ENCODE measurements at regions not wholly inside any gene's neighbourhood (a gene's known extent, or its start where the extent isn't known, plus 50 kb on each side); places are given as distances from the start of the nearest gene placed in this dataset.

DNA sequence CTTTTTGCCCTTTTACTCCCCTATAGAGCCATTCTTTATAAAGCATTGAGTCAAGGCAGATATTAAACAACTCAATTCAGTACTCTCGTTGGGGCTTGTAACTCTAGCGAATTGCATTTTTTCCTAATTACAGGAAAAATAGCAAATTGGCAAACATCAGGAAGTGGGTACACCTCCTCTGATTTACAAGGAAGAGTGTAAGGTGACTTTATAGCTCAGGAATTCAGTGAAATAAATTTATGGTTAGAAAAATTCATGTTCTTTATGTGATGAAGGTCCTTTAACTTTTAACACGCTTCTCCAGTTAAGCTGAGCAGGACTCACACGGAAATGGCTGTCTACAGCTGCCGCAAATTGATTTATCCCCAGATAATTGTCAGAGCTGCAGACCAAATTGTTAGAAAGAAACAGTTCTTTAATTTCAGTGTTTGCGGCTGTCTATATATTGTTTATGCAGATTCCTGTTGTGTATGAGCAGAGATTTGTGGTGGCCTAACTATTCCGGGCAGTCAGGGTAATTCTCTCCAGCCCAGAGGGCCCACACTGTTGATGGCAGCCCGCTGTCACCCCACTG lies 151.1 kb upstream of the MKI67 start:
- TF ChIP-seq, protein P1, sequence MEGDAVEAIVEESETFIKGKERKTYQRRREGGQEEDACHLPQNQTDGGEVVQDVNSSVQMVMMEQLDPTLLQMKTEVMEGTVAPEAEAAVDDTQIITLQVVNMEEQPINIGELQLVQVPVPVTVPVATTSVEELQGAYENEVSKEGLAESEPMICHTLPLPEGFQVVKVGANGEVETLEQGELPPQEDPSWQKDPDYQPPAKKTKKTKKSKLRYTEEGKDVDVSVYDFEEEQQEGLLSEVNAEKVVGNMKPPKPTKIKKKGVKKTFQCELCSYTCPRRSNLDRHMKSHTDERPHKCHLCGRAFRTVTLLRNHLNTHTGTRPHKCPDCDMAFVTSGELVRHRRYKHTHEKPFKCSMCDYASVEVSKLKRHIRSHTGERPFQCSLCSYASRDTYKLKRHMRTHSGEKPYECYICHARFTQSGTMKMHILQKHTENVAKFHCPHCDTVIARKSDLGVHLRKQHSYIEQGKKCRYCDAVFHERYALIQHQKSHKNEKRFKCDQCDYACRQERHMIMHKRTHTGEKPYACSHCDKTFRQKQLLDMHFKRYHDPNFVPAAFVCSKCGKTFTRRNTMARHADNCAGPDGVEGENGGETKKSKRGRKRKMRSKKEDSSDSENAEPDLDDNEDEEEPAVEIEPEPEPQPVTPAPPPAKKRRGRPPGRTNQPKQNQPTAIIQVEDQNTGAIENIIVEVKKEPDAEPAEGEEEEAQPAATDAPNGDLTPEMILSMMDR (conservative IDR thresholded peaks at IDR 0.05 in 1 of 2, IDR thresholded peaks at IDR 0.05 in 1 of 2; ENCODE audit: extremely low read depth in 1 of 2, insufficient read depth in 1 of 2, low read depth in 1 of 2, low read length in 2 of 2), result no peak
- TF ChIP-seq EZH2 (IDR thresholded peaks at IDR 0.05; ENCODE audit: borderline replicate concordance, low read length), result no peak

Data from mammary epithelial cell (primary cell).